ENCODE measurements at regions not wholly inside any gene's neighbourhood (a gene's known extent, or its start where the extent isn't known, plus 50 kb on each side); places are given as distances from the start of the nearest gene placed in this dataset.

GRCh38 chr5:38686658-38687057, 130.2 kb upstream of the LIFR start:
- TF ChIP-seq EZH2 (IDR thresholded peaks at IDR 0.05; ENCODE audit: insufficient read depth, poor library complexity, severe bottlenecking) (no peak), EZH2phosphoT487 (IDR thresholded peaks at IDR 0.05; ENCODE audit: insufficient read depth, low read depth) (no peak)
